ENCODE measurements at regions not wholly inside any gene's neighbourhood (a gene's known extent, or its start where the extent isn't known, plus 50 kb on each side); places are given as distances from the start of the nearest gene placed in this dataset.

DNA sequence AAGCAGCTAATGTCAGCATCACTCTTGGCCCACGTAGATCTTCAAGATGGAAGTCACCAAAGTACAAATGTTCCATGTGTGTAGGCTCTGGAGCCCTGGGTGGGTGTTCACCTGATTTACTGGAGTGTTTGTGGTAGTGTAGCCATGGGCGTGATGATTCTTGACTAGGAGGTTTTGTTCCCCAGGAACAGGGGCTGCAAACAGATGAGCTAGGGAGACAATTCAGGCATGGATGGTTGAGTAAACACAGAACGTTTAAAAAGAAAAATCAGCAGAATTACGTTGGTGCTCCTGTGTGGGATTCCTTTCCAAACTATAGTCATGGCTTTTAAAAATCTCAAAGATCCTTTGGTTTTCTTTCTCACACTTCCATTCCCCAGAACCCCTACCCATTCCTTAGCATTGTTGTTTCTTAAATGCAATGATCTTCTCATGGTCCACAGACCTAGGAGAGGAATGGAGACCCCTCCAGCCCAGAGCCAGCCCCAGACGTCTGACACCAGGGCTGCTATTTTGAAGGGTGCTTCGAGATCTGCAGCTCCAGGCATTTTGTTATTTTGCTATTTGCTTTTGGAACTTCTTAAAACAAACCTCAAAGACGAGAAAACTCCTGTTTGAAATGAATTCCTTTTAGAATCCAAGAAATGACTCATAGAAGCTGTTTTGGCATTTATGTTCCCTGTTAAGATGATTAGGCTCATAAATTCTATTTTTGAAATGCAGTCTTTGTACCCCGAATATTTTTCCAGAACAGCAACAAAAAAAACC, 115.1 kb downstream of the ETS2 start:
- TF ChIP-seq, protein P1, sequence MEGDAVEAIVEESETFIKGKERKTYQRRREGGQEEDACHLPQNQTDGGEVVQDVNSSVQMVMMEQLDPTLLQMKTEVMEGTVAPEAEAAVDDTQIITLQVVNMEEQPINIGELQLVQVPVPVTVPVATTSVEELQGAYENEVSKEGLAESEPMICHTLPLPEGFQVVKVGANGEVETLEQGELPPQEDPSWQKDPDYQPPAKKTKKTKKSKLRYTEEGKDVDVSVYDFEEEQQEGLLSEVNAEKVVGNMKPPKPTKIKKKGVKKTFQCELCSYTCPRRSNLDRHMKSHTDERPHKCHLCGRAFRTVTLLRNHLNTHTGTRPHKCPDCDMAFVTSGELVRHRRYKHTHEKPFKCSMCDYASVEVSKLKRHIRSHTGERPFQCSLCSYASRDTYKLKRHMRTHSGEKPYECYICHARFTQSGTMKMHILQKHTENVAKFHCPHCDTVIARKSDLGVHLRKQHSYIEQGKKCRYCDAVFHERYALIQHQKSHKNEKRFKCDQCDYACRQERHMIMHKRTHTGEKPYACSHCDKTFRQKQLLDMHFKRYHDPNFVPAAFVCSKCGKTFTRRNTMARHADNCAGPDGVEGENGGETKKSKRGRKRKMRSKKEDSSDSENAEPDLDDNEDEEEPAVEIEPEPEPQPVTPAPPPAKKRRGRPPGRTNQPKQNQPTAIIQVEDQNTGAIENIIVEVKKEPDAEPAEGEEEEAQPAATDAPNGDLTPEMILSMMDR (IDR thresholded peaks at IDR 0.05), result no peak
- TF ChIP-seq EP300 (IDR thresholded peaks at IDR 0.05), result no peak
